Esophagus squamous epithelium (tissue), 4 donors: ENCODE measurements at regions not wholly inside any gene's neighbourhood (a gene's known extent, or its start where the extent isn't known, plus 50 kb on each side); places are given as distances from the start of the nearest gene placed in this dataset.

Source experiments
- CTCF ChIP-seq, 6 experiments: fragments of 450-650 bp in 4 of 6; fragments of 200-600 bp in 2 of 6; sonication (generic) in 2 of 6; IDR thresholded peaks; one replicate each; pipeline ENCODE4 v1.5.1; 2016 to 2019; ENCODE audit warnings: antibody characterized with exemption in 6 of 6, mild to moderate bottlenecking in 4 of 6, moderate library complexity in 4 of 6
- POLR2A ChIP-seq, 4 donors: fragments of 450-650 bp; IDR thresholded peaks; one replicate each; pipeline ENCODE4 v1.6.1; 2017; ENCODE audit warnings: antibody characterized with exemption in 4 of 4, mild to moderate bottlenecking in 4 of 4, moderate library complexity in 3 of 4

- TF ChIP-seq POLR2A (IDR thresholded peaks at IDR 0.05) (no peak), CTCF (IDR thresholded peaks at IDR 0.05) (no peak)
Measured at GRCh38 chr6:40195428-40196134, 261.3 kb upstream of the MOCS1 start.
